Progenitor cell of endocrine pancreas (in vitro differentiated cells): ENCODE measurements at regions not wholly inside any gene's neighbourhood (a gene's known extent, or its start where the extent isn't known, plus 50 kb on each side); places are given as distances from the start of the nearest gene placed in this dataset.
"Not testable (repeated sequence)": the region's sequence is repeated elsewhere in the genome, so short reads cannot be mapped to it uniquely, and the experiment has no call there.

Source experiments
- DNase-seq: peaks from one replicate; pipeline ENCODE4 v3.0.0; 2021; ENCODE audit warnings: low spot score; ENCODE audit not compliant: unreplicated experiment
- H3K27ac Mint-ChIP-seq: 2 replicates; pipeline ENCODE4 v1.8.0; 2021; ENCODE audit warnings: mild to moderate bottlenecking, moderate library complexity, mixed read lengths
- H3K27me3 Mint-ChIP-seq: 2 replicates; pipeline ENCODE4 v1.8.0; 2021; ENCODE audit warnings: mixed read lengths
- H3K36me3 Mint-ChIP-seq: 2 replicates; pipeline ENCODE4 v1.8.0; 2022; ENCODE audit warnings: mixed read lengths; ENCODE audit not compliant: insufficient read depth
- H3K4me1 Mint-ChIP-seq: 2 replicates; pipeline ENCODE4 v1.8.0; 2021; ENCODE audit warnings: low read depth, mixed read lengths
- H3K4me3 Mint-ChIP-seq: 2 replicates; pipeline ENCODE4 v1.8.0; 2021; ENCODE audit warnings: low read depth, mild to moderate bottlenecking, moderate library complexity, mixed read lengths
- H3K9me3 Mint-ChIP-seq: 2 replicates; pipeline ENCODE4 v1.8.0; 2021; ENCODE audit warnings: low read depth, mixed read lengths
- CTCF ChIP-seq: fragments of 200-600 bp; sonication (generic); IDR thresholded peaks from one replicate; pipeline ENCODE4 v1.5.0; 2021; ENCODE audit warnings: antibody characterized with exemption, mild to moderate bottlenecking; ENCODE audit not compliant: unreplicated experiment

- H3K9me3 Mint-ChIP-seq, DNase-seq, H3K4me3 Mint-ChIP-seq, H3K36me3 Mint-ChIP-seq, H3K27me3 Mint-ChIP-seq, H3K27ac Mint-ChIP-seq, H3K4me1 Mint-ChIP-seq: not testable (repeated sequence)
Measured at GRCh38 chr3:63738577-63738976, 80.5 kb upstream of the C3orf49 start.

- no peaks in the 10 kb centered on the region for H3K36me3 Mint-ChIP-seq
- DNase-seq, result no peak
- no peak overlapping the region for H3K27ac Mint-ChIP-seq
- peaks cover 3% of the 10 kb centered on the region for H3K4me1 Mint-ChIP-seq
- H3K9me3 Mint-ChIP-seq, result no peaks in the 10 kb centered on the region
- no peak for TF ChIP-seq CTCF
- H3K4me3 Mint-ChIP-seq, result no peak overlapping the region
- no peaks in the 10 kb centered on the region for H3K27me3 Mint-ChIP-seq
Measured at GRCh38 chr3:63739474-63739873, 79.6 kb upstream of the C3orf49 start.

- no peak for DNase-seq
- Mint-ChIP-seq H3K9me3 (no peaks in the 10 kb centered on the region), H3K36me3 (no peaks in the 10 kb centered on the region), H3K4me1 (peaks cover 3% of the 10 kb centered on the region), H3K27me3 (no peaks in the 10 kb centered on the region), H3K27ac (peak overlapping the region; percentile 66), H3K4me3 (no peak overlapping the region)
- no peak for TF ChIP-seq CTCF
Measured at GRCh38 chr3:63740116-63740515, 79.0 kb upstream of the C3orf49 start.

- H3K4me1 Mint-ChIP-seq, H3K27ac Mint-ChIP-seq, H3K9me3 Mint-ChIP-seq, DNase-seq, H3K27me3 Mint-ChIP-seq, H3K4me3 Mint-ChIP-seq, H3K36me3 Mint-ChIP-seq: not testable (repeated sequence)
Measured at GRCh38 chr3:63744693-63745092, 74.4 kb upstream of the C3orf49 start.

GRCh38 chr3:63745757-63746156 is 73.3 kb upstream of the C3orf49 start:
- H3K9me3 Mint-ChIP-seq, result peaks cover 2% of the 10 kb centered on the region
- DNase-seq, result no peak
- H3K27me3 Mint-ChIP-seq, result no peaks in the 10 kb centered on the region
- no peaks in the 10 kb centered on the region for H3K36me3 Mint-ChIP-seq
- TF ChIP-seq CTCF, result no peak
- no peaks in the 10 kb centered on the region for H3K4me1 Mint-ChIP-seq
- no peak overlapping the region for H3K27ac Mint-ChIP-seq
- H3K4me3 Mint-ChIP-seq, result no peak overlapping the region

GRCh38 chr3:63746211-63746610 is 72.9 kb upstream of the C3orf49 start:
- Mint-ChIP-seq H3K27ac (no peak overlapping the region), H3K4me3 (no peak overlapping the region), H3K4me1 (no peaks in the 10 kb centered on the region), H3K27me3 (no peaks in the 10 kb centered on the region), H3K9me3 (peaks cover 2% of the 10 kb centered on the region), H3K36me3 (no peaks in the 10 kb centered on the region)
- DNase-seq, result no peak
- no peak for TF ChIP-seq CTCF

GRCh38 chr3:63751459-63751858 is 67.6 kb upstream of the C3orf49 start:
- Mint-ChIP-seq H3K36me3 (no peaks in the 10 kb centered on the region), H3K27me3 (no peaks in the 10 kb centered on the region), H3K27ac (no peak overlapping the region), H3K4me1 (no peaks in the 10 kb centered on the region), H3K4me3 (no peak overlapping the region), H3K9me3 (peaks cover 2% of the 10 kb centered on the region)
- no peak for TF ChIP-seq CTCF
- DNase-seq, result no peak
